Fibroblast of peridontal ligament (primary cell): ENCODE measurements at regions not wholly inside any gene's neighbourhood (a gene's known extent, or its start where the extent isn't known, plus 50 kb on each side); places are given as distances from the start of the nearest gene placed in this dataset.

ENCODE experiments used
- DNase-seq: peaks from one replicate; pipeline ENCODE4 v3.0.0-alpha.2; 2010; ENCODE audit errors: extremely low read depth

DNA sequence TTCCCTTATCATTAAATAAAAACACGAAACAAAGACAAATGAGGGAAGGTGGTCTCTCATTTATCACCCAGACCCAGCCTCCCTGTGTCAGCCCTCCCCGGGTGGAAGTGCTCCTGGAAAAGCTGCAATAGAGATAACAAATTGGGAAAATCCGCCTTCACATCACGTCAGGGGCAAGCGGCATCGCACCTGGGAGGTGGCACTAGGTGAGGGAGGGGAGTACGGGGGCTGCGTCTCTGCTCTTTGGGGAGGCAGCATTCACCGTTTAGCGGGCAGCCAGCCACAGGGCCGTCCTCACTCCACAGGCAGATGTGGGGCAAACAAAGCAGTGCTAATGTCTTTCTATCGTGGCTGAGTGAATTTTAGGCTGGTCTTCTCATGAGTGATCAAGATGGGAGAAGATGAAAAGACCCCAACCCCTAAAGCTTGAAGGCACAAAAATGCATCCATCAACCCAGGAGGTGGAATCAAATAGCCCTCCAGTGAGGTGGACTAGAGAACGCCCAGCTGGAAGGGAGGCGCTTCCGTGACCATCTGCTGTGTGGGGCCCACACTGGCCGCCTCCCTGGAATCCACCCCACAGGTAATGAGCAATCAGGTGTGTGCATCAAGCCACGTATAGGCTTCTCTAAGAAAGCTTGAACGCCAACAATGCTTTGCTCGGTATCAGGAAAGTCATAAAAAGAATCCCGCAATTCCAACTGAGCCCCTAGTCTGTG, 629.5 kb downstream of the BRD1 start:
- no peak for DNase-seq

DNA sequence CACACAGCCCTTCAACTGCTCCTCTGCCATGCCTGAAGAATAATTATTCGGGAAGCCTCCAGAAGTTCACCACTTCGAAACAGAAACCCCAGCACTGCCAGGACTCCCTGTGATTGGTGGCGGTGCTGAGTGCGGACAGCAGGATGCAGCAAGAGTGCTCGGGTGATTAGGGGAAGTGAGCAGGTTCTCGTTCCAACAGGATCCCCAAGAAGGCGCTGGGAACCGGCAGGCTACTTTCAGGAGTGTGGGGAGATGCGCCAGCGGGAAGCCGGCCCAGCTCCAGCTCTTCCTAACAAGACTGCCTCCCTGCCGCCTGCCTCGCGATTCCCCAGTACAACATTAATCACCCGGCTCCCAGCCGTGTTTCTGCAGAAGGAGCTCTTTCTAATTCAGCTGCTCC, 630.2 kb downstream of the BRD1 start:
- no peak for DNase-seq

DNA sequence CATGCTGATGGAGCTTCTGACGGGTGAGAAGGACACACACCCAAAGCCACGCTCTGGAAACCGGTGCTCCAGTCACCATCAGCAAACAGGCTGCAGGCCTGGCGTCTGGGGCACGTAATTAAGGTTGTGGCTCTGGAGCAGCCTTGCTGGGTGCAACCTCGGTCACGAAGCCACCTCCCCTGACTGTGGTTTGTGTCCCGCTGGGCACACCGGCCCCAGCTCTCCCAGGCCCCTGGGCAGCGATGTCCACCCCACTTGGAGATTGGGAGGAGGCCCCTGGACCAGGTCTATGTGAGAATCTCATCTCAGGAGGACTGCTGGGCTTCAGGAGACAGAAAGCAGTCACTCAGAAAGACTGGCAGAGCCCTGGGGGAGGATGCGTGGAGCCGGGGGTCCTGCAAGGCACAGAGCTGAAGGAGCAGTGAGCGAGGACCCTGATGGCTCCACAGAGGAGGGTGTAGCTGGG, 631.6 kb downstream of the BRD1 start:
- DNase-seq, result no peak

DNA sequence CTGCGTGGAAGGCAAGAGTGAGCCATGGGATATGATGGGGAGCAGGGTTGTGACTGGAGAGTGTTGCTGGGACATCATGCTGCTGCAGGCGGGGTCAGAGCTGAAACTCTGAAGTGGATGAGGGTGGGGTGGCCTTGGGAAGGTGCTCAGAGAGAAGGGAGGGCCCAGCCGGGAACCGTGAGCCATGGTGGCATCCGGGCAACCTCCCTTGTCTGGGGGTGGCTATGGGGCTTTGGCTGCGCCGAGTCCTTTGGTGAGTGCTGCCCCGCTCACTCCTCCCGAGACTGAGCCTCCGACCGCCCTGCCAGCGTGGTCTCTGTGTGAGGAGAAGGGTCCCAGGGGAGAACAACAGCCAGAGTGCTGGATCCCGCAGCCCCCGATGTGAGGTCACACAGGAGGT, 632.0 kb downstream of the BRD1 start:
- no peak for DNase-seq

DNA sequence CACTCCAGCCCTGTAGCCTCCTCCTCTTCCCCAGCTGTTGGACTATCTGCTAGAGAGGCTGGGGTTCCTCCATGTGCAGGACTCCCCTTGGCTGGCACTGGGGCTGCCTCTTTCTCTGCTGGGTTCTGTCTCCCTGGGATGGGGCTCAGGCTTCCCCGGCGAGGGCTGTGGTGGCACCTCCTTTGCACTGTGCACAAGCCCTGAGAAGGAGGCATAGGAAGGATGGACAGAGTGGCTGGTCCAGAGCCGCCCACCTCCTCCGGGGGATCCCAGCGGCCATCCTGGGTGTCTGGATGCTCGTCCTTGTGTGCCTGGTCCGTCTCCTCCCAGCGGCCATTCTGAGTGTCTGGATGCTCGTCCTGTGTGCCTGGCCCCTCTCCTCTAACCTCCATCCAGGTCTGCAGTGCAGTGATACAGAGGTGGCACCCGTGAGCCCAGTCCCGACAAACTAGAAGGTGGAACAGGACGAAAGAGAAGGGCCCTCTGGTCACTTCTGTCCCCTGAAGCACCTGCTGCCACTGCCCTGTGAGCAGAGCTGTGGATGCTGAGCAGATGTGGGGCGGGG, 633.7 kb downstream of the BRD1 start:
- DNase-seq, result no peak

DNA sequence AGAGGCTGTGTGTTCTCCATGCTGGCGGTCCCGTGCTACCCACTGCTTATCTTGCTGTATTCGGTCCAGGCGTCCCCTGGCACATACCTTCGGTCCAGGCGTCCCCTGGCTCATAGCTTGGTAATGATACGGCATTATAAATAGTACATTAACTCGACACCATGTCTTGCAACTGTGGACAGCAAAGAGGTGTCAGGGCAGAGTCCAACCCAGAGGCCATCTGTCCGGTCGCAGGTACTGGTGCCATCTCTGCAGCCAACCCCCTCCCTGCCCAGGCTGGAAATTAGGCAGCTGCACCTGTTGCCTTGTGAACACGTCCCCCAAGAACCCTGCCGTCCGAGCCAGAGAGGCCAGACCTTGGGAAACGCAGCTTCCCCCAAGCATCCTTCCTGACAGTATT, 634.3 kb downstream of the BRD1 start:
- no peak for DNase-seq

DNA sequence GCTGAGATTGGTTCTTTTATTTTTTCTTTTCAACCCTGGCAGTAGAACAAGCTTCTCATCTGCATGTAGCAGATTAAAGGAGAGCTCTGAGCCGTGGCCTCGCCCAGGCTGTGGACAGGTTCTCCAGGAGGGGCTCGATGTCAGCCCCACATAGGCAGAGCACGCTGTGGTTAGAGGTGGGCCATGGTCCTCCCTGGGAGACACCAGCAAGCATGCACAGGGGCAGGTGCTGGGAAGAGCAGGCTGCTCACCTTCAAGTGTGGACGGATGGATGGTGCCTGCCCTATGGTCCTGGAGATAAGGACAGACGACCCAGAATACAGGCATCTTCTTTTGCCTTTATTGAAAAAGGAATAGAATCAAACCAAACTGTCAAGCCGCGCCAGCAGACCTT, 634.8 kb downstream of the BRD1 start:
- no peak for DNase-seq

DNA sequence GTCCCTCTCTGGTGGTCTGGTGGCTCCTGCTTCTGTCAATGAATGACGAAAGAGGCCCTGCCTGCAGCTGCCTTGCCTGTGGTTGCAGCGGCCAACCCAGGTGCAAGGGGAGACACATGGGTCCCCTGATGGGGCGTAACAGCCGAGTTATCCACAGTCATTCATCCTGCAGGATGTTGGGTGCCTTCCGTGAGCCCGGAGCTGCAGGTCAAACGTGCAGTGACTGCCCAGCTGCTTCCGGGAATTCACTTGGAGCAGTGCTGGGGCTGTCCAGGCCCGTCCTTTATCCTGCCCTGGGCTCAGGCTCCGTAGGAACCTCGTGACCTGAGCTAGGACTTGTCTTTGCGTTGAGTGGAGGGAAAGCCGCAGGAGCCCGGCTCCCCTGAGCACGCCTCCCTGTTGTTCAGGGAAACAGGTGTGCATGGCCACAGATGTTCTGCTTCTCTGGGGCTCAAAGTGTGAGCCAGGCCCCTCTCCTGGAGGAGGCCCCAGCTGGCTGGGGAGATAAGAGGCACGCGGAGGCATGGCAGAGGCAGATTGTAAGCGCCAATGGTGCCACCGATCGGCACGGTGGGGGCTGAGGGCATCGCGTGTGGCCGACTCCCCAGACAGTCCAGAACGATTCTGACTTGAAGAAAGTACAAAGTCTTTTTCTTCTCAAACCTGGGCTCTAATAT, 635.4 kb downstream of the BRD1 start:
- no peak for DNase-seq

DNA sequence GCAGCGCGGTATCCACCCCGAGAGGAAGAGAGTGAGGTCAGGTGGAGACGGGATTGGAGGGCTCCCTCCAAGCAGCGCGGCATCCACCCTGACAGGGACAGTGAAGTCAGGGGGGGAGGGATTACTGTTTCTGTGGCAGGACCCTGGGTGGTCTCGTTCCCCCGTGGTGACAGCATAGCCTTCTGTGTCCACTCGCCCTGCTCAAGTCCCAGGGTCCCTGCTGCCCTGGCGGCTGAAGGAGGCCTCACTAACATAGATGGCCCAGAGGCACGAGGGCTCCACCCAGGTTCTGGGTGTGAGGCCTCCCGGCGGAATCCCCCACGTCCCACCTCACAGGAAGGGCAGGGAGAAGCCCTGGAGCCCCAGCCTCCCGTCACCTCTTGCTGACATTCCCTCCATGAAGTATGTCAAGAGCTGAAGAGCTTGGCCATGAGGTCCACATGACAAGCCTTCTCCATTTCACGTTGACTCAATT, 636.1 kb downstream of the BRD1 start:
- DNase-seq, result no peak

DNA sequence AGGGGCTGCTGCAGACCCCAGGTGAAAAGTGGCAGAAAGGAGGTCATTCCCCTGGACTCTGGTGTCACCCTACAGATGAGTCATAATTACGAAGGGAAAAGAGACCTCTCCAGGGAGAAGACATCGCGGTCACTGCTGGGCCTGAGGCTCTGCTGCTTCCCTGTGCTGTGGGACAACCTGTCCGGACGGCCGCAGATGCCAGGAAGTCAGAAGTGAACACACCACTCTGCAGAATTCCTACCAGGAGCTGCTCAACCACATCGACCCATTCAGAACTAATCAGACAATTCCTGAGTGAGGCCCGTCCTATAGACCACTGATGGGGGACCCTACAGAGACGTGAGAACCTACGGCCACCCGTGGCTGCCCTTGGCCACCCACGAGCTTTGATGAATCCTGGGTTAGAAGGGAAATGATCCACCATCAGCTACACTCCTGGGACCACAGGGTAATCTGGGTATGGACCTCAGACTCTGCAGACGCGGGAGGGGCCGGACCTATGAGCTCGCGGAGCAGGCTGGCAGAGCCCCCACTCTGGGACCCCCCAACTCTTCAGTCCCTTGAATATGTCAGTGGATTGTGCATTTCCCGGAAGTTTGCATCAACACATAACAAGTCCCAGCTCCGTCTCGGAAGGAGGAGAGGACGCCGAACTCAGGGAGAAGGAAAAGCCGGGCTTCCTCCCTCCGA, 636.7 kb downstream of the BRD1 start:
- no peak for DNase-seq

DNA sequence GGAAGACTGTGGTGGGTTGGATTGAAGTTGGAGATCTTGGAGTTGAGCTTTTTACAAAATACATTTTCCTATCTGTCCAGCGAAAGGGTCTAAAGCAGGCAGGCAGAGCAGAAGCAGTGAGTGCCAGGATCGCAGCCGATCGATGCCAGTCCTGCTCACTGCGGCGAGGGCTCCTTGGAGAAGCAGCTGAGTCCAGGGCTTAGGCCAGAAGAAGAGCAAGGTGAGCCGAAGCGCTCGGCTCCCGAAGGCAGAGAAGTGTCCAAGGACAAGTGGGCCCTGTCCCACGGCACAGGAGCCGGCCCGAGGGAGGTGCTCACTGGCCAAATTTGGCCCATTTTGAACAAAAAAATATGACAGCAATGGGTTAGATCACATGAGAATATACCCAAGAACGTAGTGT, 637.8 kb downstream of the BRD1 start:
- no peak for DNase-seq

DNA sequence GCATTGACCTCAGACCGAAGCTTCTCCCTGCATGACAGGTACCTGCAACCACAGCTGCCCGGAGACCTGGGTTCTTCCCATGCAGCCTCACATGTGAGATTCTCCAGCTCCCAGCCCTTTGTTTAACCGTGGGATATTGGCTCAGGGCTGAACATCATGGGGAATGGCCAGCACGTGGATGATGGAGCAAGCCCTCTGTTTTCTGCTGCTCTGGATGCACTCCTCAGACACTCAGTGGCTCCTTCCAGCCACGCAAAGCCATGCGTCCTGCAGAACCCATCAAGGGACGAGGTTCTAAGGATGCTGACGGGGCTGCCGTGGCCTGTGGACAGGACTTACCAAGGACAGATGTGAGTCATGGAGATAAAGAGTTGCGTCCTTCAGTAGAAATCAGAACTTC, 639.1 kb downstream of the BRD1 start:
- no peak for DNase-seq

DNA sequence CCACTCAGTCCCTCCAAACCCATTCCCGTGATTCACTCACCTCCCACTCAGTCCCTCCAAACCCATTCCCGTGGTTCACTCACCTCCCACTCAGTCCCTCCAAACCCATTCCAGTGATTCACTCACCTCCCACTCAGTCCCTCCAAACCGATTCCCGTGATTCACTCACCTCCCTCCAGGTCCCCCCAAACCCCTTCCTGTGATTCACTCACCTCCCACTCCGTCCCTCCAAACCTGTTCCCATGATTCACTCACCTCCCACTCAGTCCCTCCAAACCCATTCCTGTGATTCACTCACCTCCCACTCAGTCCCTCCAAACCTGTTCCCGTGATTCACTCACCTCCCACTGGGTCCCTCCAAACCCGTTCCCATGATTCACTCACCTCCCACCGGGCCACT, 639.6 kb downstream of the BRD1 start:
- no peak for DNase-seq

DNA sequence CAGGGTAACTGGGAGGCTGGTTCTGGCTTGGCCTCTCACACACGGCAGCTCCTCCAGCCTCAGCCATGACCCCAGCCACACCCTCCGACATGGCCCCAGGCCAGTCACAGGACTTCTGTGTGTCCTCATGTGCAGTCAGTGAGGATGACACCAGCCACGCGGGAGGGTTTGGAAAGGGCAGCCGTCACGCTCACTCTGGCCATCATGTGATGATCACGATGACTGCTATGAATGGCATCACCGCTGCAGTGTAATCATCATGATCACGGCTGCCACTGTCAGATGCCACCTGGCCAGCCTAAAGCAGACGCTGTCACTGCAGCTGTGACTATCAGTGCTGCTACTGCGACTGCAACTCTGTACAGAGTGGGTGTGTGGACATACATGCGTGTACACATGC, 640.9 kb downstream of the BRD1 start:
- no peak for DNase-seq

DNA sequence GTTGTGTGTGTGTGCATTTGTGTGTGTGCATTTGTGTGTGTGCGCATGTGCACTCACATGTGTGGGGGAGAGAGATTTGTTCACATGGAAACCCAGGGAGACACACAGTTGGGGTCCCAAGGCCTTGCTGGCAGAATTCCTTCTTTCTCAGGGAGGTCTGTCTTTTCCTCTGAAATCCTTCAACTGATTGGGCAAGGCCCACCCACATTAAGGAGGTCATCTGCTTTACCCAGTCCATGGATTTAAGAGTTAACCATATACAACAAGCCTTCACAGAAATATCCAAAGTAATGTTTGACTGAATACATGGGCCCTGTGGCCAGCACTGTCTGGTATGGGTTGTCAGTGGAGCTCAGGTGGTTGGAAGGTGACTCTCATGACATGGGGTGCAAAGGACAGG, 641.4 kb downstream of the BRD1 start:
- DNase-seq, result no peak

DNA sequence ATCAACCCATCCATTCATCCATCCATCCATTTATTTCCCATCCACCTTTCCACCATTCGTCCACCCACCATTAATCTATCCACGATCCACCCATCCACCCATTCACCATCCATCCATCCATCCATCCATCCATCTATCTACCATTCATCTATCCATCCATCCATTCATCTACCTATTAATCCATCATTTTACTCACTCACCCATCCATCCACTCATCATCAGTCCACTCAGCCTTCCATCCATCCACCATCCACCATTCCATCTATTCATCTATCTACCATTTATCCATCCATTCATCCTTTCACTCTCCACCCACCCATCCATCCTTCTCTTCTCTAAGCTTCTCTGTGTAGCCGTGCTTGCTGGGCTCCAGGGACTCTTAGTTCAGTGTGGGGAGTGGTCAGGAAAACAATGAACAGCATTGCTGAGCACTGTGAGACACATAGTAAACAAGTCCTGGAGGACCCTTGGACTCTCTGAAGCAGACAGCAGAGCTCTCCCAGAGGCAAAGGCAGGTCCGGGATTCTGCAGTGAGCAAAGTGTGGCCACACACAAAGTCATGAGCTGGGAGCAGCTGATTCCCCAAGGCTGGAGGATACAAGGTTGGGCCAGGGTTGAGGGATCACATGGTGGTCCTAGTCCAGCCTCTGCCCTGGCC, 642.2 kb downstream of the BRD1 start:
- no peak for DNase-seq

DNA sequence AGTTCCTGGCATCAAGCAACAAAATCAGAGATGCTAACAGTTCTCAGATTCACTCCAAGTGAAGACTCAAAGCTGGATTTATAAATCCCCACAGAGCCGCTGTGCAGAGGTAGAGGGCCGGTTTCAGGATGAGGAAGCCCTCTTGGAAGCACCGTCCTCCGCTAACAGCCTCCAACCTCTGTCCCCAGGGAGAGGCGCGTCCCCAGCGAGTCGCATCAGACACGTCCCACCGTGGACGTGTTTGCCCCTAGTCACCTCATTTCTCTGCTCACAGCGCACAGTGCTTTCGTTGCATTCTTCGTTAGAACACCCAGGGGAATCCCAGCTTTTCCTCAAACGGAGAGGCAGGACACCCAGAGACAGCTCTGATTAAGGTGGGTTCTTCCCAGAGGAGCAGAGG, 642.9 kb downstream of the BRD1 start:
- DNase-seq, result no peak

DNA sequence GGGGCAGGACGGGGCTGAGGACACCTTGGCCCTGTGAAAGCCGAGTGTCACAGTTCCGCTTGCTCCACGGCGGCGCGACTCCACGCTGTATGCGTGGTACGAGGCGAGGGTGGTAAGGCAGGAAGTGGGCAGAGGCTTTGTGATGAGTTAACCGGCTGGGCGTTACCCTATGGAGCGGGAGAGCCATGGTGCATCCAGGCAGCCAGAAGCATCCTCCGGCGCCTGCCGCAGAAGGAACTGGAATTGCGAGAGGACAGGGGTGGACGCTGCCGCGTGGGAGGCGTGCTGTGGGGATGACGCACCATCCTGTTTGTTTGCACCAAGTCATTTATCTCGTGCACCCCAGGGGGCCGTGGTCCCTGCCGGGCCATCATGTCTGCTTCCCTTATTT, 643.9 kb downstream of the BRD1 start:
- DNase-seq, result no peak

DNA sequence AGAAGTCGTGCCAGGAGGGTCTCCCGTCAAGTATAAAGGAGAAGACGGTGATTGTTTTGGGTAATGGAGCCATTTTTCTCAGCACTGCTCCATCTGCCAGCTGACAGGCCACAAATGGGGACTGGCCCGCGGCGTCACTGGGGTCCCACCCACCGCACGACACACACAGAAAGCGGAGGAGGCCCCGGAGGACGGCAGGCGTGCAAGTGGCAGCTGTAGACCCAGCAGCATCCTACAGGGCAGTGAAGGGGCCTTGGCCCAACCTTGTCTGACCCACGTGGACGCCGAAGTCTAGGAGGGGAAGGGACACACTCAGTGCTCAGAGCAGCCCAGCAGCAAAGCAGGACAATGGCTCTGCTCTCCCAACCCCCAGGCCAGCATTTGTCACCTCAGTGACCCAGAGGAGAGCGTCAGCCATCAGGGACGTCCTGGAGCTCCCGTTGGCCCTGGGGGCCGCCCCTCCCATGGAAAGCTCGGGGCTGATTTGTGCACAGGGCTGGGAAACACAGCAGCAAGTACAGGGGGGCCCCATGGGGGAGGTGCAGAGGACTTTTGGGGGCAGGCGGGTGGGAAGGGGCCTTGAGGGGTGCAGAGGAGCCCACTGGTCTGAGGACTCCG, 644.4 kb downstream of the BRD1 start:
- no peak for DNase-seq

DNA sequence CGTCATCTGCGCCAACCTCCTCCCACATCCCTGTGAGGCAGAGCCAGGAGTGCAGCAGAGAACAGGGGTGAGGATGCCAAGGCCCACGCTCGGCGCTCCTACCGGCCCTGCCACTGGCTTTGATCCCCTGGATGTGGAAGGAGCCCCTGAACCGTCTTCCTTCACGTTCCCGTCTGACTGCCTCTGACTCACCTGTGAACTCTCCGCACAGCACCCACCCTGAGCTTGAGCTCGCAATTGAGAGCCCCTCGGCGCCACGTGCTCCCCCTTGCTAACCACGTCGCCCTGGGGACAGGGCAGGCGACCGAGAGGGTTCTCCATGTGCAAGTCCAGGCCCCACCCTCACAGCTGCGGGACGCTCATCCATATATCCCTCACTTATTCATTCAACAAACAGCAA, 645.3 kb downstream of the BRD1 start:
- no peak for DNase-seq

DNA sequence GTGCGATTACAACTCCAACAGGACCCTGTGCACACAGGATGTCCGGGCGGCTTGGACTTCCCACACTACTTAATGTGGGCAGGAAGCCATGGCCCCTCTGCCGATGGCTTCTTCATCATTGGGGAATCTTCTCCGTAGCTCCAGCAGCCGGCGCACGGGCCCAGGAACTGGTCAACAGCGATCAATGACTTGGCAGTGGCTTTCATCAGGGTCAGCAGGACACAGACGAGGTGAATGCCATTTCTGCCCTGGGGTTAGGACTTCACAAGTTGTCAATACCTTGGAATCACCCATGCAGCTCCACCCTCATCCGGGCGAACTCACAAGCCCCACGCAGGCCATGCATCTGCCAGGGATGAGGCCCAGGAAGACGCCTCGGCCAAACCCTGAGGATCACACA, 645.7 kb downstream of the BRD1 start:
- no peak for DNase-seq

DNA sequence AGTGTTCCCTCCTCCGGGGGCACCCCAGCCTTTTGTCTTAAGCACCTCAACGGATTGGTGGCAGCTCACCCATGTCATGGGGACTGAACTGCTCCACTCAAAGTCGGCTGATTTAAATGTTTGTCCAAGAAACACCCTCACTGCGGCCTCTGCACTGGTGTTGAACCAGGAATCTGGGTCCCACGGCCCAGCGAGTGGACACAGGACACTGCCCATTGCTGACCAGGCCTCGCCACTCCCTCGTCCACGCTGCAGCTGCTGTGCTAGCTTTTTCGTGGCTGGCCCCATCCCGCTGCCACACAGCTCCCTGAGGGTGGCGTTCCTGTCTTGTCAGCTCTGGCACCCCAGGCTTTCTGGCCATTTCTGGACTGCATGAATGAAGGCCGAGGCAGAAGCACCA, 646.2 kb downstream of the BRD1 start:
- DNase-seq, result no peak
